Fibroblast of skin of scalp (primary cell): ENCODE measurements at regions not wholly inside any gene's neighbourhood (a gene's known extent, or its start where the extent isn't known, plus 50 kb on each side); places are given as distances from the start of the nearest gene placed in this dataset.

Experiments used
- DNase-seq: peaks from one replicate; pipeline ENCODE4 v3.0.0-alpha.2; 2013

GRCh38 chr15:55017635-55018034 is 179.1 kb downstream of the RSL24D1 start:
- DNase-seq: no peak

GRCh38 chr15:55016225-55016624 is 180.5 kb downstream of the RSL24D1 start:
- no peak for DNase-seq

DNA sequence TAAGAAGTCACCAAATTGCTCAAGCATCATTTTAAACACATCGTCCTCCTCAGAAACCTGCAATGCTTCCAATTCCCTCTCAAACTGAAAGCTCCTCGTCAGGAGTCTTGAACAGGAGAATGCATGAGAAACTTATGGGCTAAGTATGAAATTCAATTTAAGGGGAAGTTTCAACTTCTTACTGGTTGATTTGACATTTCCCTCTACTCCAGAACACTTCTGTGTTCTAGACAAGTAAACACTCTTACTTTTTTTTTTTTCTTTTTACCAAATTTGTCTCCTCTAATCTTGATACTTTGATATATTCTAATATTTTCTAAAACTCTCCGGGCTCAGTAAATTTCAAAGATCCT is 181.7 kb downstream of the RSL24D1 start:
- no peak for DNase-seq

DNA sequence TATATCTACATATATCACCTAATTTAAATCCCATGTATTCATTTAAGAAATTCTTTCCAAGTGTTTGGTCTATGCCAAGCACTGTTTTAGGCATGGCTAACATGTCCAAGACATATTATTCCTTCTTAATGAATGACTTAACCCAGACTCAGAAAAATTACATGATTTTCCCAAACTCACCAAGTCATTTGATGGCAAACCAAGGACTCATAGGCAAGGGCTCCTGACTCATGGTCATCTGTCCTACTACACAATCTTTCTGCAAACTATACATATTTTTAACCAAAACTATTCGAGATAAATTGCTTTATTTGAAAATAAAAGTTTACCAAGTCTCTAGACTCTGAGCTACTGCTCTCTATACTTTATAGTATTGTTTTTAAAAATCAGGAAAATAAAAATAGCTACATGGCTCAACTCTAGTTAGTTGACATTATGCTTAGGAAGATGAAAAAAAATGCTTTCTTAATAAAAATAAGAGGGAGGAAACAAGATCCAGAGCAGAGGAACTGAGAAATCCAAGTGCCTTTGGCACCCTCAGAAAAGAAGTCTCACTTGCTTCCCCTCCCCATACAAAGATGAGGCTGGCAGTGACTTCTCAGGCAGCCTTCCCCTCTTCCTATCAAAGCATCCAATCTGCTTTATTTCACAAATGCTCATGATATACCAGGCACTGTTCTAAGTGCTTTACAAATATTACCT is 182.2 kb downstream of the RSL24D1 start:
- no peak for DNase-seq

- no peak for DNase-seq
Observed at GRCh38 chr15:55008421-55008820, 188.3 kb downstream of the RSL24D1 start.

- no peak for DNase-seq
Observed at GRCh38 chr15:55007561-55007960, 189.2 kb downstream of the RSL24D1 start.

DNA sequence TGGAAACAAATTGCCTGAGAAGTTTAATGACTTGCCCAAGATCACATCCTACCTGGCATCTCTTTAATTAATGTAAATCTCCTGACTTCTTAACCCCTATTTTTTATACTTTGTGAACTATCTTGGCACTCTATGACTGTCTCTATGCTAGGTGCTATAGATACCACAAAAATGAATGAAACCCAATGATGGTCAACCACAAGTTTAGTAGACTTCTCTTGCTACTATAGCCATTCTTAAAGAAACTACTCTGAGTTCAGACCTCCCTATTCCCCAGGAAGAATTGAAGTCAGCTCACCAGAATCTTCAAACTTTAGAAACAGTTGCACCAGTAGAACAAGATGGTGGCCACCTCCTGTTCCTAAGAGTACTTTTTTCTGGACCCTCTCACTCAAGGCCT is 191.1 kb downstream of the RSL24D1 start:
- DNase-seq: no peak

- no peak for DNase-seq
Observed at GRCh38 chr15:55003965-55004873, 192.5 kb downstream of the RSL24D1 start.

DNA sequence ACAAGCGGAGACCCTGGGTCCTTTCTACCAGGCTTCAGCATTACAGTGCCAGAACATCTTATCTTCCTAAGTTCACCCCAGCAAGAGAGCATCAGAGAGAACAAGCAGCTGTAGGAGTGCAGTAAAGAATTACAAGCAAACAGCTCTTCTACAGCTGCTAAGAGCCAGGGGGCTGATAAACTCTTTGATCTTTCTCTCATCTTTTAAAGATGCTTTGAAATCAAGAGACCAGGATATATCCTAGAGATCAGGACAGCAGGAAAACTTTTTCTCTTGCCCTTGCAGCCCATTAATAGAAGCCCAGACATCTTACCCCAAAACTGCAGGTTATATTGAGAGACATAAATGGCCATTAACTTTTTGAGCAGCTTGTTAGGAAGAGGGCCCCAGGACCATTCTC is 198.1 kb downstream of the RSL24D1 start:
- no peak for DNase-seq

DNA sequence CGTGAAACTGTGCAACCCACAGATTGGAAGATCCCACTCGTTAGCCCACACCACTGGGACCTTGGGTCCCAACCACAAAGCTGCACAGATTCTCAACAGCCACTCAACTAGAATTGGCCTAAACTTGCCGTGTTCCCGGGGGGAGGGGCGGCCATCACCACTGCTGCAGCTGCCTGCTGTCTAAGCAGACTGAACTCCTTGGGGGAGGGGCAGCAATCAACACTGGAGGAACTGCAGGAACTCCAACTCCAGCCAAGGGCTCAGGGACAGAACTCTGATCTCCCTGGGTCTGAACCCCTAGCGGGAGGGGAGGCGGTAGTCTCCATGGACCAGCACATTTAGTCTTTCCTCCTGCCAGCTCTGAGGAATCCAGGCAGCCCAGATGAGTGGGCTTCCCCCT is 205.9 kb downstream of the RSL24D1 start:
- DNase-seq: no peak

- DNase-seq: no peak
Observed at GRCh38 chr15:54987881-54988280, 208.9 kb downstream of the RSL24D1 start.

- DNase-seq: no peak
Observed at GRCh38 chr15:54979964-54980363, 216.8 kb downstream of the RSL24D1 start.

DNA sequence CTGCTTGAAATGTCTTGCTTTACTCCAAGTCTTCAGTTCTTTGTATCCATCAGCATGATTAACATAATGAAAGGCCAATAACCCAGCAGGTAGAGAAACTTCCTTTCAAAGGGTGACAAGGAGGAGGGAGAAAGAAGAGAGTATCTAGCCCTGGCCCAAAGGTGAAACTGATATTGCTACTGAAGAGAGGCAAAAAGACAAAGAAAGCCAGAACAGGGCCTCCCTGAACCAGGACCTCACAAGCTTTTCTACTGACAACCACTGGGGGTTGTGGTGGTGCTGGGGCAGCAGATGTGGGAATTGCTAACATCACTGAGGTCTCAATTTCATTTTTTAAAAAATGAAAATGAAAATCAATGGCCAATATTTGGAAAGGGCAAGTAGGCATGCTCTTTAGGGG is 234.1 kb downstream of the RSL24D1 start:
- DNase-seq: no peak

DNA sequence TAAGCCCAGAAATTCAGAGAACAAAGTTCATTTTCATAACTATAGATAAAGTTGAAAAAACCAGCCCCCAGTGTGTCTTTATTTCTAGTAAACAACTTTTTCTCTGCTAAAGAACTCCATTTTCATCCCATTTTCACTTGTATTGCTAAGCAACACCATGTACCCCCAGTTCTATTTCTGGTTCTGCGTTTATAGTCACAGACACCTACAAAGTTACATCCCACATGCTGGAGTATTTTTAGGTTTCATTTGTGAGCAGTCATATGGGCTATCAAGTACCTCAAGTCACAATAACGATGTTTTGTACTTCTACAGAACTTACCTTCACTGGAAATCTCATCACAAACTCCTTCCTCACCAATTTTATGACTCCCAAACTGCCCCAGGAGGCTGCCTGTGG is 236.5 kb downstream of the RSL24D1 start:
- no peak for DNase-seq

GRCh38 chr15:54941417-54941816 is 255.3 kb downstream of the RSL24D1 start:
- DNase-seq: no peak

- DNase-seq: no peak
Observed at GRCh38 chr15:54917312-54917711, 279.4 kb downstream of the RSL24D1 start.

DNA sequence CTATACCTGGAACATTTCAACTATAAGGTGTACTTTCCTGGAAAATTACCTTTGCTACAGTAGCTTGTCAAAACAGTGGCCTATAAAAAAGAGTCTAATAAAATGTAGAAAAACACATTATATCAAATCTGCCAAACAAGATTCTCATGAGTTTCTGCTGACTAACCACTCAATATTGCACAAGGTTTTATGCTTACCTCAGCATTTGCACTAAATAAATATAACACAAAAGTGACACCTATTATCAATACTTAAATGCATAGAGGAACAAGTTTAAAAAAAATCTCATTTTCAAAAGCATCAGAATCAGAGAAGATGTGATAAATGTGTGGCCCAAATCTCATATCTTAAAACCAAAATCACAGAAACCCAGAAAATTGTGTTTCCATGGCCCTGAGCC is 281.4 kb downstream of the RSL24D1 start:
- no peak for DNase-seq

GRCh38 chr15:54884312-54884711 is 312.4 kb downstream of the RSL24D1 start:
- no peak for DNase-seq

DNA sequence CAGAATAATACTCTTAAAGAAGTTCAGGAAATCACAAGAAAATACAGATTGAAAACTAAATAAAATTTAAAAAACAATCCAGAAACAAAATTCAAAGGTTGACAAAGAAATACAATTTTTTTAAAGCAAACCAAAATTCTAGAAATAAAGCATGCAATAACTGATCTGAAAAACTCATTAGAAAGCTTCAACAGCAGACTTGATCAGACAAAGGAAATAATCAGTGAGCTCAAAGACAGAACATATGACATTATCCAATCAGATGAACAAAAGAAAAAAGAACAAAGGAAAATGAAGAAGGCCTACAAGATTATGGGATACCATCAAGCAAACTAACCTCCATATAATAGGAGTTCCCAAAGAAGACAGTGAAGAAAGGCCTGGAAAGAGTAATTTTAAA is 336.8 kb downstream of the RSL24D1 start:
- DNase-seq: no peak

GRCh38 chr15:54854667-54855066 is 342.1 kb downstream of the RSL24D1 start:
- no peak for DNase-seq

GRCh38 chr15:54850101-54850500 is 346.6 kb downstream of the RSL24D1 start:
- DNase-seq: no peak

DNA sequence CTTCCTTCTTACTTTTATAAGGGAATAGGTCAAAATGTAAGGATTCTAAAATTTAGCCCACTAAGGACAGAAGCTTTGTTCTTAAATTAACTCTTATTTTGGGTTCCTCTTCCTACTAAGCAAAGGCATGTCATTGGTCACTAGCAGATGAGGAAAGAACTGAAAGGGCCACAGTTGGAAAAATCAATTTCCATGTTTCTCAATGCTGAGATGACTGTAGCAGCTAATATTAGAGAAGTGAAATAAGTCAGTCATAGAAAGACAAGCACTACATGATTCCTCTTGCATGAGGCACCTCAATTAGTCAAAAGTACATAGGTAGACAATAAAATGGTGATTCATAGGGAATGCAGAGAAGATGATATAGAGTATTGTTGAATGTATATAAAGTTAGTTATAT is 353.7 kb downstream of the RSL24D1 start:
- no peak for DNase-seq

- no peak for DNase-seq
Observed at GRCh38 chr15:54841701-54842305, 354.9 kb downstream of the RSL24D1 start.
